GM18519 (cell line): ENCODE measurements at regions not wholly inside any gene's neighbourhood (a gene's known extent, or its start where the extent isn't known, plus 50 kb on each side); places are given as distances from the start of the nearest gene placed in this dataset.

ENCODE experiments used
- ATAC-seq: cut with Tn5 transposase; IDR thresholded peaks from one replicate; pipeline ENCODE4 v1.9.1; 2021; ENCODE audit warnings: mild to moderate bottlenecking, moderate library complexity; ENCODE audit not compliant: unreplicated experiment, low FRiP score

DNA sequence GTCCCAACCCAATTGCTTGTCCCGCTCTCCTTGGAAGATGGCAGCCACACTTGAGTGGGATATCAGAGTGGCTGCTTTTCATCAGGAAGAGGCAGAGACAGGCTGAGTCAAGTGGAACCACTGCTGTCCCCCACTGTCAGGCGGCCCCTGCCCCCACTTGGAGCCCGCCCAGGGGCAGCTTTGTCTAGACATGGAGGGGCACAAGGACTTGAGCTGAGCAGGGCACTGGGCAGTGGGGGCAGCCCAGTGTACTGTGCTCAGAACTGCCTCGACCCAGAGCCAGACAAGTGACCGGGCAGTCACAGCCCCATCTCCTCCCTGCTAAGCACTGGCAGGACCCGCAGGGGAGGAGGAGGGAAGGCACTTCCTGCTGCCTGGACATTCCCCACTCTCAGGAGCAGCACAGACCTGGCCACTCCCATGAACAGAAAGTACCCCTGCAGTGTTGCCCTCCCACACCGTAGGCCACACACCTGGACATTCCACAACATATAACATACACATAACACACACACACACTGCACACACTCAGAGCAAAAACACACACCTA lies 91.0 kb downstream of the MRPL36 start:
- ATAC-seq = no peak

- no peak for ATAC-seq
Measured at GRCh38 chr5:1707467-1707866, 92.2 kb downstream of the MRPL36 start.

DNA sequence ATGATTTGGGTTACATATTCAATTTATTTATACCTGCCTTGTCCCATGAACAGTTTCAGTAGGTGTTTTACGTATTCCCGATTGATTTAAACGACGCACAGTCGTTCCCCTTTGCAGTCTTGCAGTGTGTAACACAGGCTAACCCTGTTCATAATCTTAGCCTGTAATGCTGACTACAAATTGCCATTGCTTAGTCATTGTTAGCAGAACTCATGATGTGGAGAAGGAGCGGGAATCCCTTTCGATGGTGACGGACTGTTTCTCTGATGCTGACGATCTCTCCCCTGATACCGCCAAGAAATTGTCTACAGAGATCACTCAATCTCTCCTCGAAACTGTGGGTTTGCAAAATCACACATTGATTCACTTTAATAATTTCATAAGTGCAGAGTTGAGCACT lies 93.2 kb downstream of the MRPL36 start:
- no peak for ATAC-seq

DNA sequence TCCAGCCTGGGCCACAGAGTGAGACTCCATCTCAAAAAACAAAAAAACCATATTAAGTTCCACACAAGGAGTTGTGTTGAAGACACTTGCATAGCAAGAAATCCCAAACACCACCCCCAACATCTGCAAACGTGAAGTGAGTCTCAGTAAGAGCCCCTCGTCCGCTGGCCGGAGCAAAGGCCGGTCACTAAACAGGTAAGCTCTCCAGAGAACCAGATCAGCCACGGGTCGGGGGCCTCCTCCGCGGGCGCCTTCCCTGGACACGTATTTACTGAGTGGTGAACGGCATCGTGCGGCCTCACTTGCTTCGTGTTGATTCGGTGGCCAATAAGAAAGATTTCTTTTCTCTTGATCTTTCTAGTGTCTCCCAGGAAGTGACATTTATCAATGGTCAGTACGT lies 93.6 kb downstream of the MRPL36 start:
- no peak for ATAC-seq

- no peak for ATAC-seq
Measured at GRCh38 chr5:1704676-1705075, 95.0 kb downstream of the MRPL36 start.

GRCh38 chr5:1704266-1704665 lies 95.4 kb downstream of the MRPL36 start:
- ATAC-seq = no peak

- ATAC-seq = no peak
Measured at GRCh38 chr5:1703352-1704050, 96.1 kb downstream of the MRPL36 start.

DNA sequence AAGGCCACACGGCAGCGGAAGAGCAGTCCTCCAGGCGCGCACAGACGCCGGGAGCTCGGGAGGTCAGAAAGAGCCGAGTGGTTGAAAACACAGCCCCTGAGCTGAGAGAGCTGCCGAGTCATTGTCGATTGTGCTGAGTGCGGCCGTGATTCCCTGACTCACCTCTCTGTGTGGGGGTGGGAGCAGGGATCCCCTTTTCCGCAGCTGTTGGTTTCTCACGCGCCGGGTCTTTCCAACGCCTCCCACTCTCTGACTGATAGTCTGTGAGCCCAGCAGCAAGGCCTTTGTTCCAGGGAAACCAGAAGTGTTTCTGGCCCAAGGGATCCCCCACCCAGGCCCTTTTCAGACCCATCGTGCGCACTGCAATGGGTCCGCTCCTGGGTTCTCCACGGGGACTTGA lies 97.3 kb downstream of the MRPL36 start:
- ATAC-seq = no peak

DNA sequence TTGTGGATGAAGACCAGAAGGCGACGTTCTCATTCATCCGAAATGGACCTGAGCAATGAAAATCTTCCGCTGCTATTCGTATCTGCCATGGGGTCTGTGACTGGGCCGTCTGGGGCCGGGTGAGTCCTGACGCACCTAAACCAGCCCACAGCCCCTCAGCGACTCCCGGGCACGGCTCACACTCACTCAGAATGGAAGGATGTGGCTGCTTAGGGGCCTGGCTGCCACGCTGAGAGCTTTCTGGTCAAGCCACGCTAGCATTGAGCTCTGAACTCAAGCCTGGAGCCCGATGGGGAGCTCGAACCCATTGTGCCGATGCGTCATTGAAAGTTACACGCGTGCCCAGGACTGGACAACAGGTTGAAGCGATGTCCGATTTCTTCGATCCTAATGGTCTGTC lies 97.8 kb downstream of the MRPL36 start:
- no peak for ATAC-seq

DNA sequence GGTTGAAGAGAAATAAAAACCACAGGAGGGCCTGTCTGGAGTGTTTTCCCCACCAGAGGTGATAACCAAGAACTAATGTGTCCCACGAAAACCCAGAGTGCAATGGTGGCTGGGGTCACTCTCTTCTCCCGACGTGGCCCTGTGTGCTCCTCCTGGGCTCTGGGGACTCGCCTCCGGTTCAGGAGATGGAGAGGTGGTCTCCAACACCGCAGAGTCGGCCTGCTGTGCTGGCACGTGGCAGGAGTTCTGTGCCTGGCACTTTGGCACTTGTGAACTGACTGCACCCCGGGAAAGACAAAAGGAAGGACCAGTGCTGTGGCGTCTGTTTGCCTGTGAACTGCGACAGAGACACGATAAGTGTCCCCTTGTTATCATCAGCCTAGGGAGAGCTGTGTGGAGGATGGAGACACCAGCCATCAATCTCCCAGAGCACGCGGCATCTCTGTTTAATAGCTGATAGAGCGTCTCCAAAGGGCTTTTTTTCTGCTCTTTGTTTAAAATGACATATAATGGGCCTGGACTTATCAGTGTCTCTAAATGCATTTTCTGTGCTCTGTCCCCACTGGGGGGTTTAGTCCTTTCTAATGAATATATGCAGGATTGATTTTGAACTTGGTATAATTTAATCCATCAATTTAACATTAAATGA lies 98.3 kb downstream of the MRPL36 start:
- no peak for ATAC-seq

GRCh38 chr5:1699394-1699793 lies 100.2 kb downstream of the MRPL36 start:
- no peak for ATAC-seq

DNA sequence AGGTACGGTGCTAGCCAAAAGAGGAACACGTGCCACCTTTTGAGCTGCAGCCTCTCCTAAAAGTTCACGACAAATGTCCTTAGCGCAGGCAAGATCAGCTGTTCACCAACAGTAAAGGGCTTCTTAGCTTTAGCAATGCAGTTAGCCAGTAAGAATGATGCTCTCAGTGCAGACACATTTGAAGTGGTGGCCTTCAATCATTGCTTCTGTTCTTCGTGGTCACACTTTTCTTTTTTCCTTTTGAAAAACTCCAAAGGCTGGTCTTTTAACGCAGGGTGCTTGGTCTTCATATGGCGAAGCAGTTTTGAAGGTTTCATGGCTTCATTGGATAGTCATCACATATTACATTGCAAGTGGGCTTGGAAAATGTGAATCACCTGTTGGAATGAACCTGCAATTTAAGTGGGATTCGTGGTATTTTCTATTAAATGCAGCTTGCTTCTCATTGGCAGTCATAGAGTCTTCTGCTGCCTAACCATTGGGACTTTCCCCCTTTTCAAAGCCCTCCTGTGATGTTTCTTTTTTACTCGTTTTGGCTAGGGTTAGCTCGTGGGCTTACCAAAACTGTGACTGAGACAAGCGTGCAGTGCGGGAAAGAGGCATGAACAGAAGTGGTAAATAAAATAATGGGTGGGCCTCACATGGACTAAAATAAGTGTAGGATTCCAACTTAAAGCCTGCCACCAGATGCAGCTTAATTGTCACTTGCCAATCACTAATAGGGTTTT lies 100.9 kb downstream of the MRPL36 start:
- ATAC-seq = no peak

DNA sequence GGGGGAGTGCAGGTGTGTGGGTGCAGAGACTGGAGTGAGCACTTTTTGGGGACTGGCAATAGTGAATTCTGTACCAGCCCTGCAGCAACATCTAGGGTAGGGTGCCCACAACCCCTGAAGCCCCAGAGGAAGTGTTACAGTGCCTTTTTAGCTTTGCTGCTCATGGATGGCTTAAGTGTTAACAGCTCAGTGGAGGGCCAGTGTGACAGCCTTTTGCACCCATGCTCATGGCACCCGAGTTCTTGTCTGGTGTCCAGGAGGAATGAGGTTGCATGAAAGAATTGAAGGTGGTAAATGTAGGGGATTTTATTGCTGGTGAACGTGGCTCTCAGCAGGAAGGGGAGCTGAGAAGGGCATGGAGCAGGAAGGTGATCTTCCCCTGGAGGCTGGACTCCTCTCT lies 107.3 kb downstream of the MRPL36 start:
- no peak for ATAC-seq

DNA sequence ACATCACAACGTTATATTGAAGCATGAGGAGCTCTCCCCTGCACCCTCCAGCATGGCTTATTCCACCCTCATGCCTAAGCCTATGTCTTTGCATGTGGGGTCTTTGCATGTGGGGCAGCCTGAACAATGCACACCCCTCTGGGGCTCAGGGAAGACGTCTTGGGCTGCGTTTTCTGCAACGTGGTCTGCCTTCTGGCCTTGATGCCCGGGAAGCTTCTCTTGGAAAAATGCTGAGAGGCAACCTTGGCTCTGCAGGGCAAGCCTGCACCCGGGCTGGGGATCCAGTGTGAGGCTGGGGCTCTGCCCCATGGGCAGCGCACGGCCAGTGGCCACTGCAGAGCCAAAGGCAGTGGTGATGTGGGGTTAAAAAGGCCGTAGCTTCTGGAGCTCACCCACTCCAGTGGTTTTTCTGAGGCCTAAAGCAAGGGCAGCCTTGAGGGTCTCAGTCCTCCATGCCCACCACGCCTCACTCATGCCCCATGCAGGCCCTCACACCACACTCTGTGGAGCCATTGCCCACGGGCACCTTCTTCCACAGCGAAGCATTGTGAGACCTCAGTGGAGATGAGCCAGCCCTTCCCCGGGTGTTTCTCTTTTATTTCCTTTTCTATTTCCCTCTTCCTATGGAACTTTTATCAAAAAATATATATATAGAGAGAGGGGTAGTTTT lies 112.2 kb downstream of the MRPL36 start:
- ATAC-seq = no peak

- no peak for ATAC-seq
Measured at GRCh38 chr5:1686016-1686802, 113.4 kb downstream of the MRPL36 start.

- ATAC-seq = no peak
Measured at GRCh38 chr5:1685066-1685465, 114.6 kb downstream of the MRPL36 start.

DNA sequence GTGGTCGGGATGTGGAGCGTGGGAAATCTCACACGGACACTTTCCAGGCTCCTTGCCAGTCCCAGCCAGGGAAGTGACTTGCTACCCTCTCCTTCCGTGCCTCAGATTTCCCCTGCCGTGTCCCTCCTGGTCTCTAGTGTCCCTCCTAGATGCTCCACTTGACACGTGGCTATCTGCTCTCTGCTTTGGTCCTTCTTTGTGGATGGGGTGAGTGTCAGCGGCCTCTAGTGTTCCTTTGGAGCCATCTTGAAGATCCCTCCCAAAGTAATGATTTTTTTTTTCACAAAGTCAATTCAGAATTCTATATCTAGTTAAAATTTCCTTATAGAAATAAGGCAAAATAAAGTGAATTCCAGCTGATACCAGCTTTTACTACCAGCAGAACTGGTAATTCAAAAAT lies 117.7 kb downstream of the MRPL36 start:
- ATAC-seq = no peak

DNA sequence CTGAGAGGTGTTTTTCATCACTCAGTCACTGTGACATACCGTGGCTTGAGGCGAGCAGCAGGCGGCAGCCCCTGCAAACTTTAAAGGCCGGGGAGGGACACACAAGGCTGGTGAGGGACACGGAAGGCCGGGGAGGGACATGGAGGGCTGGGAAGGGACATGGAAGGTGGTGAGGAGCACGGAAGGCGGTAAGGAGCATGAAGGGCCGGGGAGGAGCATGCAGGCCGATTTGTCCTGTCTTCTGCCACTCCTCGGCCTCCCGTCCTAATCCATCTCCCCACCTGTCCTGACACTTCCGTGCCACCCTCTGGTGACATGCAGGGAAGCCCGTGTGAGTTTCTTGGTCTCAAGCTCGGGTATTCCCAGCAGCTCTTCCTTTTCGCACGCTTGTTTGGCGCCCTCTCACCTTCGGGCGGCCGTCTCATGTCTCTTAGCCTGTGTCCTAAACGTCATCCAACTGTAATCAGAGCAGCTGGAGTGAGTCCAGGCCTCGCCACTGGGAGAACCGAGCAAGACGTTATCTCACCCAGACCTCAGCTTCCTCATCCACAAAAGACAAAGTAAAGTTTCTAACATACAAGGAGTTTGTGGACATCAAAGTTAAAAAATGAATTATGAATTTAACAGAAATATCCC lies 126.5 kb downstream of the MRPL36 start:
- ATAC-seq = no peak

DNA sequence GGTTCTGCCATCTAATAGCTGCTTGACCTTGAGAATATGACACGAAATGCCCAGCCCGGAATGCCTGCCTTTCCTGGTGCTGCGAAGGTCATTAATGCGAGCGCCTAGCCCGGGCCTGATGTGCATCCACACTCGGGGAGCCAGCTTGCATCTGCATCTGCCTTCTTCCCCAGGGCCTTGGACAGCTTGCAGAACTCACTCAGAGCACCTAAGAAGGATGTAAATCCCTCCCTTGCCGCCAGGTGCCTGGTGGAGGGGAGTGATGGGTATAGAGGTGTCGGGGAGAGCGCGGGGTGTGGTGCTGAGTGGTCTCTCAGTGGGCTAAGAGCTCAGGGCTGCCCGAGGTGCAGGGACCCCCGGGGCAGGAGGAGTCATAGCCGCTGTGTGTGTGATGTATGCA lies 127.2 kb downstream of the MRPL36 start:
- no peak for ATAC-seq

- no peak for ATAC-seq
Measured at GRCh38 chr5:1671351-1671750, 128.3 kb downstream of the MRPL36 start.
